Cardiac fibroblast (primary cell): ENCODE measurements at regions not wholly inside any gene's neighbourhood (a gene's known extent, or its start where the extent isn't known, plus 50 kb on each side); places are given as distances from the start of the nearest gene placed in this dataset.

ENCODE experiments used
- DNase-seq, 2 donors: peaks; one replicate each; pipeline versions ENCODE4 v3.0.0 to v3.0.0-alpha.2; 2010; ENCODE audit warnings: low read depth in 2 of 2
- H3K4me3 ChIP-seq, 2 donors: replicated peaks in 1 of 2; 1 replicate in 1 of 2; 2 replicates in 1 of 2; pipeline ENCODE4 v1.5.1; 2011; ENCODE audit warnings: low read depth in 2 of 2, low read length in 2 of 2, mild to moderate bottlenecking in 2 of 2, moderate library complexity in 1 of 2
- CTCF ChIP-seq: IDR thresholded peaks from one replicate; pipeline ENCODE4 v1.5.1; 2011; ENCODE audit warnings: low read depth, mild to moderate bottlenecking, low read length, inconsistent platforms

GRCh38 chr4:19134685-19135084 is 1113.1 kb upstream of the LCORL start:
- no peak for TF ChIP-seq CTCF
- DNase-seq = no peak
- H3K4me3 ChIP-seq = no peak overlapping the region

- no peak overlapping the region for H3K4me3 ChIP-seq
- TF ChIP-seq CTCF = no peak
- no peak for DNase-seq
These were observed 1111.8 kb upstream of the LCORL start for GRCh38 chr4:19133315-19133714.

GRCh38 chr4:19130866-19131265 is 1109.3 kb upstream of the LCORL start:
- H3K4me3 ChIP-seq = no peak overlapping the region
- DNase-seq = peak in 1 of 2 donors; percentile 13
- TF ChIP-seq CTCF = no peak

DNA sequence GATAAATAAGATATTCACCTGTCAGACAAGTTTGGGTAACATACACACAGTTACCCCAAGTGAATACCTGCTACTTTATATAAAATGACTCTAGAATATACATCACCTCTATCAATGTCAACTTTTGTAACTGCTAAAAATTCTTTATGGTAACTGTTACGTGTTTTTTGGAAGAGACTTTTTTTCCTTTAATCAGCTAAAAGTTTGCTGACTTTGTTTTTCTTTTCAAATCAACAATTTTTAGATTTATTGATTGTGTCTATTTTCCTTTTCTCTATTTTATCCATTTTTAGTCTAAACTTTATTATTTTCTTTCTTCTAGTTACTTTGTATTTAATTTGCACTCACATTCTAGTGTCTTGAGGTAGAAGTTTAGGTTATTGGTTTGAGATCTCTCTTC is 1106.6 kb upstream of the LCORL start:
- no peak for DNase-seq
- TF ChIP-seq CTCF = no peak
- no peak overlapping the region for H3K4me3 ChIP-seq

- H3K4me3 ChIP-seq = no peak overlapping the region
- no peak for TF ChIP-seq CTCF
- DNase-seq = no peak
These were observed 1105.3 kb upstream of the LCORL start for GRCh38 chr4:19126903-19127302.

DNA sequence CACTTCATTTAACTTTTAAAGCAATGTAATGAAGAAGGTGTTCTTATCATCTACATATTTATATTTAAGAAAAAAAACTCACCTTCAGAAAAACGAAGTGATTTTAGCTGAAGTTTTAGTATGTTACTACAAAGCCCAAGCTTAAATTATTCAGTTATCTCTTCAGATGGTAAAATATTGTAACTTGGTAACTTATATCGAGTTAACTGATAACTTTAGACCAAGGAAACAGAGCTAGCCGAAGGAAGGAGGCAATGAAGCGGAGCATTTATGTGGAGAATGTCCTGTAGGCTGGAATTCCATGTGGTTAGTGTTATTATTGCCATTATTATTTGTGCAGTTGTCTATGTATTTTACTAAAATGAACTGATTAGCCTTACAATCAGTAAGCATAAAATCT is 1102.1 kb upstream of the LCORL start:
- DNase-seq = no peak
- H3K4me3 ChIP-seq = no peak overlapping the region
- TF ChIP-seq CTCF = no peak

GRCh38 chr4:19119904-19120560 is 1098.5 kb upstream of the LCORL start:
- no peak for DNase-seq
- H3K4me3 ChIP-seq = no peak overlapping the region
- TF ChIP-seq CTCF = no peak
